B cell (primary cell): ENCODE measurements at regions not wholly inside any gene's neighbourhood (a gene's known extent, or its start where the extent isn't known, plus 50 kb on each side); places are given as distances from the start of the nearest gene placed in this dataset.
A peak's percentile ranks its signal among the peaks of the same experiment; 100 is the strongest.

ENCODE experiments used
- ATAC-seq: fragments of 200-7000 bp; cut with Tn5 transposase; one replicate; pipeline ENCODE4 v1.10.0; 2021; ENCODE audit warnings: low read depth, mild to moderate bottlenecking, moderate number of reproducible peaks, moderate library complexity
- CTCF ChIA-PET: fragments of 350-600 bp; sonication (Branson Sonifier 250); formaldehyde crosslinking; loops from one replicate; lab custom pipeline; 2021; ENCODE audit warnings: antibody characterized with exemption, inconsistent platforms; lab: Charles Lee
- POLR2A ChIA-PET: fragments of 350-600 bp; sonication (Branson Sonifier 250); formaldehyde crosslinking; loops from one replicate; lab custom pipeline; 2021; ENCODE audit warnings: antibody characterized with exemption; lab: Charles Lee
- DNase-seq: peaks from one replicate; pipeline ENCODE4 v3.0.0; 2013
- H2AFZ ChIP-seq: 2 replicates; pipeline ENCODE4 v1.6.1; 2012; ENCODE audit warnings: mild to moderate bottlenecking, low read depth, low read length; ENCODE audit not compliant: insufficient read depth, poor library complexity, severe bottlenecking
- H3K27ac ChIP-seq, 2 donors: 1 replicate in 1 of 2; 2 replicates in 1 of 2; pipeline ENCODE4 v1.5.1; 2012 to 2013; ENCODE audit warnings: low read length in 2 of 2, mild to moderate bottlenecking in 2 of 2, moderate library complexity in 1 of 2
- H3K27me3 ChIP-seq, 4 experiments: fragments of 200-600 bp in 1 of 4; sonication (generic) in 1 of 4; replicated peaks in 1 of 4; 1 replicate in 2 of 4; 2 replicates in 2 of 4; pipeline versions ENCODE4 v1.6.1 to v1.7.0; 2013 to 2016; ENCODE audit warnings: low read length in 3 of 4, mild to moderate bottlenecking in 2 of 4, mixed read lengths in 1 of 4, moderate library complexity in 1 of 4; ENCODE audit not compliant: insufficient read depth in 4 of 4, control insufficient read depth in 3 of 4; ENCODE audit errors: control extremely low read depth in 1 of 4
- H3K36me3 ChIP-seq, 2 experiments: replicated peaks in 1 of 2; 1 replicate in 1 of 2; 2 replicates in 1 of 2; pipeline versions ENCODE4 v1.6.1 to v1.7.1; 2013; ENCODE audit warnings: low read length in 1 of 2; ENCODE audit not compliant: insufficient read depth in 2 of 2, control insufficient read depth in 1 of 2; ENCODE audit errors: control extremely low read depth in 1 of 2, extremely low read depth in 1 of 2
- H3K4me1 ChIP-seq, 2 donors: fragments of 200-600 bp in 1 of 2; sonication (generic) in 1 of 2; 1 replicate in 1 of 2; 2 replicates in 1 of 2; pipeline versions ENCODE4 v1.5.1 to v1.6.1; 2013 to 2017; ENCODE audit warnings: low read length in 2 of 2; ENCODE audit not compliant: control insufficient read depth in 2 of 2, insufficient read depth in 2 of 2
- H3K4me2 ChIP-seq: replicated peaks from 2 replicates; pipeline ENCODE3; 2012; ENCODE audit warnings: mild to moderate bottlenecking, low read depth, low read length; ENCODE audit not compliant: poor library complexity, severe bottlenecking
- H3K4me3 ChIP-seq, 5 experiments: fragments of 200-600 bp in 1 of 5; sonication (generic) in 1 of 5; 1 replicate in 3 of 5; 2 replicates in 2 of 5; pipeline versions ENCODE4 v1.5.1 to v1.7.0; 2011 to 2016; ENCODE audit warnings: low read length in 4 of 5, mild to moderate bottlenecking in 4 of 5, low read depth in 2 of 5, control low read depth in 1 of 5, moderate library complexity in 1 of 5; ENCODE audit not compliant: insufficient read depth in 1 of 5; ENCODE audit errors: control extremely low read depth in 1 of 5, extremely low read depth in 1 of 5
- H3K79me2 ChIP-seq: fragments of 200-600 bp; sonication (generic); one replicate; pipeline ENCODE4 v1.6.0; 2016; ENCODE audit warnings: low read length; ENCODE audit not compliant: control insufficient read depth, insufficient read depth
- H3K9ac ChIP-seq: fragments of 200-600 bp; sonication (generic); 2 replicates; pipeline ENCODE4 v1.6.1; 2017; ENCODE audit warnings: mild to moderate bottlenecking, low read length, moderate library complexity
- H3K9me3 ChIP-seq, 3 donors: one replicate each; pipeline versions ENCODE4 v1.6.1 to v1.7.1; 2013; ENCODE audit warnings: low read length in 2 of 3; ENCODE audit not compliant: control insufficient read depth in 2 of 3, insufficient read depth in 1 of 3; ENCODE audit errors: control extremely low read depth in 1 of 3
- H4K20me1 ChIP-seq: 2 replicates; pipeline ENCODE4 v1.6.0; 2012; ENCODE audit warnings: mild to moderate bottlenecking, low read length; ENCODE audit not compliant: insufficient read depth, control insufficient read depth, poor library complexity, severe bottlenecking
- H3K27ac Mint-ChIP-seq: one replicate; pipeline ENCODE4 v1.8.0; 2021; ENCODE audit warnings: mixed read lengths
- H3K27me3 Mint-ChIP-seq: one replicate; pipeline ENCODE4 v1.8.0; 2021; ENCODE audit warnings: mixed read lengths
- H3K4me1 Mint-ChIP-seq: one replicate; pipeline ENCODE4 v1.8.0; 2021; ENCODE audit warnings: mixed read lengths
- H3K4me3 Mint-ChIP-seq: one replicate; pipeline ENCODE4 v1.8.0; 2021; ENCODE audit warnings: mixed read lengths
- H3K9me3 Mint-ChIP-seq: one replicate; pipeline ENCODE4 v1.8.0; 2022; ENCODE audit warnings: mixed read lengths; ENCODE audit not compliant: insufficient read depth
- CTCF ChIP-seq: fragments of 200-600 bp; IDR thresholded peaks from one replicate; pipeline ENCODE4 v1.8.0; 2022; ENCODE audit warnings: antibody characterized with exemption, mild to moderate bottlenecking
- EZH2 ChIP-seq: IDR thresholded peaks from 2 replicates; pipeline ENCODE4 v1.6.1; 2012; ENCODE audit warnings: borderline replicate concordance, low read depth, mild to moderate bottlenecking, moderate library complexity, low read length; ENCODE audit not compliant: insufficient read depth, poor library complexity, severe bottlenecking
- WGBS: methylation state at CpG from one replicate; pipeline ENCODE4 v1.1.5; 2013; ENCODE audit warnings: missing lambda C conversion rate; ENCODE audit not compliant: insufficient coverage; 5-methylcytosine and 5-hydroxymethylcytosine counted together
- intact Hi-C: fragments of 100-400 bp; cut with micrococcal nuclease; formaldehyde crosslinking; loops from one replicate; pipeline ENCODE4 v1.10.0; 2022

DNA sequence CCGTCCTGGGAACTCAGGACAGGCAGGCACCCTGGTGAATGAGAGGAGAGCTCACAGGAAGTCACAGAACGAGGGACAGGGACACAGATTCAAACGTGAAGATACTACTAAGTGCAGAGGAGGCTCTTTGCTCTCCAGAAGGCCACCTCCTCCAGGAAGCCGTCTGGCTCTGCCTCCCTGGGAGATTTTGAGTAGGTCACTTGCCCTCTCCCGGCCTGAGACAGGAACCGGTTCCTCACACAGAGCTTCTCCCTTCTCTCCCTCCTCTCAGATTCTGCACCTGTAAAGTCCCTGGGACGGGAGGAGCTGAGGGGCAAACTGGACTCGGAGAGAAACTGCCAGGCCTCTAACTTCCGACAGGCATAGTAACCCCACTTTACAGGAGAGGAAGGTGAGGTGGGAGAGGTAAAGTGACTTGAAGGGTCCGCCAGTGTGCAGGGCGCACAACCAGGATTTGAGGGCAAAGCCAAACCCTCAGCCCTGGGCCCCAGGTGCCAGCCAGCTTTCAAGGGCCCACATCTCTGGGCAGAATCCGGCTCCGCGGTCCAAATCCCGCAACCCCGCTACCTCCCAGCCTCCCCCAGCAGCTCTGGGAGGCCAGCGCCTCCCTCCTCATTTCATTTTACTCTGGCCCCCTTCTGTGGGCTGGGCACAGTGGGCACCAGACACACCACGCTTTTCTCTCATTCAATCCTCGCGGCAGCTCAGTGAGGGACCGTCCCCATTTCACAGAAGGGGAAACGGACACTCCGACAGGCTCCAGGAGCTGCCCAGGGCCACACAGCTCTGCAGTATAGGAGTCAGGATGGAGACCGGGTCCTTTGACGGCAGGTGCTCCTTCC, 150.2 kb downstream of the SMAD6 start:
- no peak overlapping the region for H2AFZ ChIP-seq
- no peak for TF ChIP-seq CTCF
- TF ChIP-seq EZH2 = no peak
- H3K9me3 Mint-ChIP-seq = no peaks in the 10 kb centered on the region
- peaks cover 0 to 12% (median 4%) of the 10 kb centered on the region in 4 experiments for H3K27me3 ChIP-seq
- H3K36me3 ChIP-seq = no peaks in the 10 kb centered on the region
- intact Hi-C loops = loop anchor here (5.0 kb wide), 1 partner anchor 80 kb away; no protein-coding TSS in a partner anchor
- no peak overlapping the region for H3K27ac ChIP-seq
- H3K4me1 ChIP-seq = peaks cover 7 to 11% of the 10 kb centered on the region in 2 donors
- H3K4me3 ChIP-seq = no peak overlapping the region
- H3K4me3 Mint-ChIP-seq = no peak overlapping the region
- H3K4me1 Mint-ChIP-seq = peaks cover 11% of the 10 kb centered on the region
- ChIA-PET POLR2A (interaction anchor here (0.6 kb wide), 1 partner anchor 12 kb away, joined by 3 read pairs; no protein-coding TSS in a partner anchor), CTCF (interaction anchor here (0.7 to 5.2 kb wide), 34 partner anchors 9 to 1243 kb away, joined by 3 to 83 read pairs (median 6); no protein-coding TSS in a partner anchor)
- H3K9ac ChIP-seq = no peak overlapping the region
- H3K4me2 ChIP-seq = no peak overlapping the region
- no peaks in the 10 kb centered on the region for H3K79me2 ChIP-seq
- H3K27ac Mint-ChIP-seq = no peak overlapping the region
- 89% methylated on average over 22 of the region's 25 CpGs for WGBS
- DNase-seq (peak; percentile 16), ATAC-seq (no peak)
- no peaks in the 10 kb centered on the region for H4K20me1 ChIP-seq
- H3K9me3 ChIP-seq = no peaks in the 10 kb centered on the region
- H3K27me3 Mint-ChIP-seq = peaks cover 12% of the 10 kb centered on the region
